ENCODE measurements at regions not wholly inside any gene's neighbourhood (a gene's known extent, or its start where the extent isn't known, plus 50 kb on each side); places are given as distances from the start of the nearest gene placed in this dataset.
A peak's percentile ranks its signal among the peaks of the same experiment; 100 is the strongest.

- Histone ChIP-seq H3K9me3 (no peaks in the 10 kb centered on the region), H3K36me3 (ENCODE audit: low read depth) (no peaks in the 10 kb centered on the region), H3K4me3 (no peak overlapping the region), H3K4me1 (ENCODE audit: low read depth) (peaks cover 13% of the 10 kb centered on the region)
- ATAC-seq (no peak), DNase-seq (no peak)
- TF ChIP-seq CTCF (IDR thresholded peaks at IDR 0.05): no peak
- intact Hi-C loops (cut with DNase I, micrococcal nuclease): no loop called here
These were observed 102.5 kb upstream of the CASZ1 start for GRCh38 chr1:10898921-10899320.

GRCh38 chr1:10899490-10900250, 103.2 kb upstream of the CASZ1 start:
- Histone ChIP-seq H3K4me3 (no peak overlapping the region), H3K9me3 (no peaks in the 10 kb centered on the region), H3K36me3 (ENCODE audit: low read depth) (no peaks in the 10 kb centered on the region), H3K4me1 (ENCODE audit: low read depth) (peaks cover 13% of the 10 kb centered on the region)
- intact Hi-C loops (cut with DNase I, micrococcal nuclease): no loop called here
- no peak for TF ChIP-seq CTCF (IDR thresholded peaks at IDR 0.05)
- no peak for DNase-seq
- ATAC-seq: no peak

- Histone ChIP-seq H3K36me3 (ENCODE audit: low read depth) (no peaks in the 10 kb centered on the region), H3K4me1 (ENCODE audit: low read depth) (peaks cover 13% of the 10 kb centered on the region), H3K4me3 (no peak overlapping the region), H3K9me3 (no peaks in the 10 kb centered on the region)
- DNase-seq (no peak), ATAC-seq (no peak)
- intact Hi-C loops (cut with DNase I, micrococcal nuclease): no loop called here
- TF ChIP-seq CTCF (IDR thresholded peaks at IDR 0.05): no peak
These were observed 103.8 kb upstream of the CASZ1 start for GRCh38 chr1:10900251-10900651.

- no peak for TF ChIP-seq CTCF (IDR thresholded peaks at IDR 0.05)
- DNase-seq (no peak), ATAC-seq (peak; percentile 60)
- H3K4me1 ChIP-seq (ENCODE audit: low read depth): peaks cover 13% of the 10 kb centered on the region
- H3K9me3 ChIP-seq: no peaks in the 10 kb centered on the region
- no peak overlapping the region for H3K4me3 ChIP-seq
- no peaks in the 10 kb centered on the region for H3K36me3 ChIP-seq (ENCODE audit: low read depth)
- intact Hi-C loops (cut with DNase I, micrococcal nuclease): no loop called here
These were observed 104.2 kb upstream of the CASZ1 start for GRCh38 chr1:10900691-10901090.

GRCh38 chr1:10901091-10901890, 104.8 kb upstream of the CASZ1 start:
- peak; percentile 66 for ATAC-seq
- TF ChIP-seq CTCF (IDR thresholded peaks at IDR 0.05): no peak
- peak in 2 of 3 donors; percentile 33 to 54 for DNase-seq
- intact Hi-C loops (cut with DNase I, micrococcal nuclease): no loop called here
- Histone ChIP-seq H3K4me1 (ENCODE audit: low read depth) (peaks cover 13% of the 10 kb centered on the region), H3K9me3 (no peaks in the 10 kb centered on the region), H3K4me3 (no peak overlapping the region), H3K36me3 (ENCODE audit: low read depth) (no peaks in the 10 kb centered on the region)

All from mucosa of descending colon (tissue), 3 donors.